ENCODE measurements at regions not wholly inside any gene's neighbourhood (a gene's known extent, or its start where the extent isn't known, plus 50 kb on each side); places are given as distances from the start of the nearest gene placed in this dataset.

DNA sequence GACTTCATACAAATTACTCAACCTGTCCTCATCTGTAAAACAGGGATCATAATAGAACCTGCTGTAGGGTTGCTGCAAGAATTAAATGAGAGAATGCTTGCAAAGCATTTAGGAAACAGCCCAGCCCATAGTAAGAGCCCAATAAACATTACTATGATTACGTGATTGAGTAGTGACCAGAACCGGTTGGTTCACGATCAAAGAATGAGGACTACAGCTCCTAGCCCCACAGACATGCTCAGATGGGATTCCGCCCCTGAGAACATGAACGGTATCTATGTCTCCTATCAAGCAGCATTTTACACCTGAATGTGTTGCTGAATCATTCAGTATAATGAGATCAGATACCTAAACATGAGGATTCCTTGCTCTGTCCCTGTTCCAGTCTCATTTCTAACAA is 104.8 kb upstream of the ZNF648 start:
- whole genome bisulfite sequencing (ENCODE audit: low lambda C conversion rate): 83% methylated on average over 5 of the region's 5 CpGs
- intact Hi-C loops (cut with micrococcal nuclease; ENCODE audit: unreplicated experiment): no loop called here
- peaks cover 13% of the 10 kb centered on the region for H3K4me1 ChIP-seq (ENCODE audit: insufficient read depth, low read length)
- no peak for FAIRE-seq
- DNase-seq (ENCODE audit: low spot score): no peak
- in situ Hi-C loops (cut with HindIII; ENCODE audit: extremely low pct_ligation_motif_present, low pct_unique_long_range_greater_than_20kb): no loop called here
- no peak overlapping the region for H3K9ac ChIP-seq (ENCODE audit: insufficient read depth, low read depth, low read length)
- no peak overlapping the region for H2AFZ ChIP-seq (ENCODE audit: low read length)
- H3K4me3 ChIP-seq (replicated peaks in 1 of 3; ENCODE audit: insufficient read depth in 1 of 3, low read depth in 2 of 3, low read length in 3 of 3): no peak overlapping the region
- no peak overlapping the region for H3K27ac ChIP-seq (ENCODE audit: extremely low read length, insufficient read depth, low read length)
- ChIA-PET POLR2A (no interaction called here), CTCF (ENCODE audit: low intra/inter-chr PET ratio, low total read pairs) (no interaction called here)
- H3K9me3 ChIP-seq (ENCODE audit: low read length): no peaks in the 10 kb centered on the region
- no peaks in the 10 kb centered on the region for H3K79me2 ChIP-seq (ENCODE audit: insufficient read depth, low read length)
- BruUV-seq (replicated peaks): no TSS peak
- no peak for ATAC-seq
- H3K27me3 ChIP-seq (ENCODE audit: control insufficient read depth in 1 of 2, insufficient read depth in 2 of 2, low read length in 2 of 2): no peaks in the 10 kb centered on the region
- no peak overlapping the region for H3K4me2 ChIP-seq (ENCODE audit: low read depth, low read length)
- H4K20me1 ChIP-seq (ENCODE audit: insufficient read depth, low read length): no peaks in the 10 kb centered on the region
- H3K36me3 ChIP-seq (replicated peaks in 1 of 2; ENCODE audit: control insufficient read depth in 1 of 2, insufficient read depth in 2 of 2, low read length in 2 of 2): no peaks in the 10 kb centered on the region
- TF ChIP-seq HOXA5 (CRISPR knock-in tag; IDR thresholded peaks at IDR 0.05) (no peak), MAFF (IDR thresholded peaks at IDR 0.05; ENCODE audit: low read depth, low read length) (no peak), ZNF34 (CRISPR knock-in tag; IDR thresholded peaks at IDR 0.05; ENCODE audit: borderline replicate concordance) (no peak), ZNF598 (CRISPR knock-in tag; IDR thresholded peaks at IDR 0.05; ENCODE audit: borderline replicate concordance) (no peak), MAZ (IDR thresholded peaks at IDR 0.05; ENCODE audit: borderline replicate concordance, low read depth, low read length) (no peak), MAZ (CRISPR knock-in tag; IDR thresholded peaks at IDR 0.05; ENCODE audit: low read depth) (no peak), ZNF720 (CRISPR knock-in tag; IDR thresholded peaks at IDR 0.05) (no peak), NFYC (CRISPR knock-in tag; IDR thresholded peaks at IDR 0.05) (no peak), ZNF839 (CRISPR knock-in tag; IDR thresholded peaks at IDR 0.05; ENCODE audit: borderline replicate concordance) (no peak), ZBTB7A (CRISPR knock-in tag; IDR thresholded peaks at IDR 0.05) (no peak), ZNF782 (CRISPR knock-in tag; IDR thresholded peaks at IDR 0.05; ENCODE audit: borderline replicate concordance) (no peak), ZNF431 (CRISPR knock-in tag; IDR thresholded peaks at IDR 0.05; ENCODE audit: borderline replicate concordance, low read depth) (no peak), CHCHD3 (CRISPR knock-in tag; IDR thresholded peaks at IDR 0.05) (no peak), ZNF207 (IDR thresholded peaks at IDR 0.05; ENCODE audit: borderline replicate concordance) (no peak), PCBP2 (optimal IDR thresholded peaks at IDR 0.05; ENCODE audit: low read depth, low read length, poor library complexity, severe bottlenecking) (no peak), SMARCE1 (IDR thresholded peaks at IDR 0.05; ENCODE audit: borderline replicate concordance) (no peak)
- TF ChIP-seq, protein P1, sequence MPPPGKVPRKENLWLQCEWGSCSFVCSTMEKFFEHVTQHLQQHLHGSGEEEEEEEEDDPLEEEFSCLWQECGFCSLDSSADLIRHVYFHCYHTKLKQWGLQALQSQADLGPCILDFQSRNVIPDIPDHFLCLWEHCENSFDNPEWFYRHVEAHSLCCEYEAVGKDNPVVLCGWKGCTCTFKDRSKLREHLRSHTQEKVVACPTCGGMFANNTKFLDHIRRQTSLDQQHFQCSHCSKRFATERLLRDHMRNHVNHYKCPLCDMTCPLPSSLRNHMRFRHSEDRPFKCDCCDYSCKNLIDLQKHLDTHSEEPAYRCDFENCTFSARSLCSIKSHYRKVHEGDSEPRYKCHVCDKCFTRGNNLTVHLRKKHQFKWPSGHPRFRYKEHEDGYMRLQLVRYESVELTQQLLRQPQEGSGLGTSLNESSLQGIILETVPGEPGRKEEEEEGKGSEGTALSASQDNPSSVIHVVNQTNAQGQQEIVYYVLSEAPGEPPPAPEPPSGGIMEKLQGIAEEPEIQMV (CRISPR knock-in tag; IDR thresholded peaks at IDR 0.05; ENCODE audit: low read depth): no peak
- TF ChIP-seq, protein P2, sequence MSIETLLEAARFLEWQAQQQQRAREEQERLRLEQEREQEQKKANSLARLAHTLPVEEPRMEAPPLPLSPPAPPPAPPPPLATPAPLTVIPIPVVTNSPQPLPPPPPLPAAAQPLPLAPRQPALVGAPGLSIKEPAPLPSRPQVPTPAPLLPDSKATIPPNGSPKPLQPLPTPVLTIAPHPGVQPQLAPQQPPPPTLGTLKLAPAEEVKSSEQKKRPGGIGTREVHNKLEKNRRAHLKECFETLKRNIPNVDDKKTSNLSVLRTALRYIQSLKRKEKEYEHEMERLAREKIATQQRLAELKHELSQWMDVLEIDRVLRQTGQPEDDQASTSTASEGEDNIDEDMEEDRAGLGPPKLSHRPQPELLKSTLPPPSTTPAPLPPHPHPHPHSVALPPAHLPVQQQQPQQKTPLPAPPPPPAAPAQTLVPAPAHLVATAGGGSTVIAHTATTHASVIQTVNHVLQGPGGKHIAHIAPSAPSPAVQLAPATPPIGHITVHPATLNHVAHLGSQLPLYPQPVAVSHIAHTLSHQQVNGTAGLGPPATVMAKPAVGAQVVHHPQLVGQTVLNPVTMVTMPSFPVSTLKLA (IDR thresholded peaks at IDR 0.05): no peak
- TF ChIP-seq, protein P3, sequence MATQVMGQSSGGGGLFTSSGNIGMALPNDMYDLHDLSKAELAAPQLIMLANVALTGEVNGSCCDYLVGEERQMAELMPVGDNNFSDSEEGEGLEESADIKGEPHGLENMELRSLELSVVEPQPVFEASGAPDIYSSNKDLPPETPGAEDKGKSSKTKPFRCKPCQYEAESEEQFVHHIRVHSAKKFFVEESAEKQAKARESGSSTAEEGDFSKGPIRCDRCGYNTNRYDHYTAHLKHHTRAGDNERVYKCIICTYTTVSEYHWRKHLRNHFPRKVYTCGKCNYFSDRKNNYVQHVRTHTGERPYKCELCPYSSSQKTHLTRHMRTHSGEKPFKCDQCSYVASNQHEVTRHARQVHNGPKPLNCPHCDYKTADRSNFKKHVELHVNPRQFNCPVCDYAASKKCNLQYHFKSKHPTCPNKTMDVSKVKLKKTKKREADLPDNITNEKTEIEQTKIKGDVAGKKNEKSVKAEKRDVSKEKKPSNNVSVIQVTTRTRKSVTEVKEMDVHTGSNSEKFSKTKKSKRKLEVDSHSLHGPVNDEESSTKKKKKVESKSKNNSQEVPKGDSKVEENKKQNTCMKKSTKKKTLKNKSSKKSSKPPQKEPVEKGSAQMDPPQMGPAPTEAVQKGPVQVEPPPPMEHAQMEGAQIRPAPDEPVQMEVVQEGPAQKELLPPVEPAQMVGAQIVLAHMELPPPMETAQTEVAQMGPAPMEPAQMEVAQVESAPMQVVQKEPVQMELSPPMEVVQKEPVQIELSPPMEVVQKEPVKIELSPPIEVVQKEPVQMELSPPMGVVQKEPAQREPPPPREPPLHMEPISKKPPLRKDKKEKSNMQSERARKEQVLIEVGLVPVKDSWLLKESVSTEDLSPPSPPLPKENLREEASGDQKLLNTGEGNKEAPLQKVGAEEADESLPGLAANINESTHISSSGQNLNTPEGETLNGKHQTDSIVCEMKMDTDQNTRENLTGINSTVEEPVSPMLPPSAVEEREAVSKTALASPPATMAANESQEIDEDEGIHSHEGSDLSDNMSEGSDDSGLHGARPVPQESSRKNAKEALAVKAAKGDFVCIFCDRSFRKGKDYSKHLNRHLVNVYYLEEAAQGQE (IDR thresholded peaks at IDR 0.05; ENCODE audit: borderline replicate concordance in 1 of 2, low read depth in 1 of 2, low read length in 2 of 2): no peak
- TF ChIP-seq, protein P4, sequence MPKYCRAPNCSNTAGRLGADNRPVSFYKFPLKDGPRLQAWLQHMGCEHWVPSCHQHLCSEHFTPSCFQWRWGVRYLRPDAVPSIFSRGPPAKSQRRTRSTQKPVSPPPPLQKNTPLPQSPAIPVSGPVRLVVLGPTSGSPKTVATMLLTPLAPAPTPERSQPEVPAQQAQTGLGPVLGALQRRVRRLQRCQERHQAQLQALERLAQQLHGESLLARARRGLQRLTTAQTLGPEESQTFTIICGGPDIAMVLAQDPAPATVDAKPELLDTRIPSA (CRISPR knock-in tag; IDR thresholded peaks at IDR 0.05; ENCODE audit: borderline replicate concordance): no peak
